ENCODE measurements at regions not wholly inside any gene's neighbourhood (a gene's known extent, or its start where the extent isn't known, plus 50 kb on each side); places are given as distances from the start of the nearest gene placed in this dataset.
A peak's percentile ranks its signal among the peaks of the same experiment; 100 is the strongest.

DNA sequence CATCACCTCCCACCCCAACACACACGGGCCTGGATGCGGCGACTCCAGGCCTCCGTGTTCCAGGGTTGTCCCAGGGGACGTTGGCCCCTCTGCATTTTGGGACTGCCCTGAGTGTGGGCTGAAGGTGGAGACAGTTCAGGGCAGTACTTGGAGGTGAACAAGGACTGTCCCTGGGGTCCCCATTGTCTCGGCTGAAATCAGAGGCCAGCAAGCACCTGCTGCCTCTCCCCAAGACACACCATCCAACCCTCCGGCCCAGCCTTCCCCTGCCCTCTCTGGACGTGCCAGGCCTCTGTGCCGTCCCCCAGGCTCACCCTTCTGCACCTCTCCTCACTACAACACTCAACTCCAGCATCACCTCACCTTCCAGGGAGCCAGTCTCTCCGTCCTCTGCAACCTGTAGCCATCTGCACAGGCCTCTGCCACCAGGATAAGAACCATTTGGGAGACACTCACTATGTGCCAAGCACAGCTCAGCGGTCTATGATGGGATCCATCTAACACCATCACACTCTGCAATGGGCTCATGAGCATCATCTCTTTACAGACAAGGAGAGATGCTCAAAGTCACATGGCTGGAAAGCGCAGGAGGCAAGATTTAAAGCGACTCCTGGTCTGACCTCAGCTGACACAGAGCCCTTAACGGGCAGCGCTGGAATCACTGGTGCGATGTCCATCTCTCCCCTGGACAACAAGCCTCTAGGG is 104.5 kb upstream of the SEC14L1 start:
- TF ChIP-seq EZH2 (IDR thresholded peaks at IDR 0.05; ENCODE audit: low read length, missing control alignments): no peak
- TF ChIP-seq, protein P1, sequence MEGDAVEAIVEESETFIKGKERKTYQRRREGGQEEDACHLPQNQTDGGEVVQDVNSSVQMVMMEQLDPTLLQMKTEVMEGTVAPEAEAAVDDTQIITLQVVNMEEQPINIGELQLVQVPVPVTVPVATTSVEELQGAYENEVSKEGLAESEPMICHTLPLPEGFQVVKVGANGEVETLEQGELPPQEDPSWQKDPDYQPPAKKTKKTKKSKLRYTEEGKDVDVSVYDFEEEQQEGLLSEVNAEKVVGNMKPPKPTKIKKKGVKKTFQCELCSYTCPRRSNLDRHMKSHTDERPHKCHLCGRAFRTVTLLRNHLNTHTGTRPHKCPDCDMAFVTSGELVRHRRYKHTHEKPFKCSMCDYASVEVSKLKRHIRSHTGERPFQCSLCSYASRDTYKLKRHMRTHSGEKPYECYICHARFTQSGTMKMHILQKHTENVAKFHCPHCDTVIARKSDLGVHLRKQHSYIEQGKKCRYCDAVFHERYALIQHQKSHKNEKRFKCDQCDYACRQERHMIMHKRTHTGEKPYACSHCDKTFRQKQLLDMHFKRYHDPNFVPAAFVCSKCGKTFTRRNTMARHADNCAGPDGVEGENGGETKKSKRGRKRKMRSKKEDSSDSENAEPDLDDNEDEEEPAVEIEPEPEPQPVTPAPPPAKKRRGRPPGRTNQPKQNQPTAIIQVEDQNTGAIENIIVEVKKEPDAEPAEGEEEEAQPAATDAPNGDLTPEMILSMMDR (conservative IDR thresholded peaks at IDR 0.05 in 1 of 2, IDR thresholded peaks at IDR 0.05 in 1 of 2; ENCODE audit: low read depth in 1 of 2, low read length in 2 of 2): no peak
- Histone ChIP-seq H3K27me3 (ENCODE audit: control insufficient read depth, insufficient read depth, low read length) (peaks cover 24% of the 10 kb centered on the region), H3K36me3 (ENCODE audit: control insufficient read depth, insufficient read depth, low read length) (no peaks in the 10 kb centered on the region), H3K4me2 (ENCODE audit: extremely low read depth, insufficient read depth, low read length) (no peak overlapping the region), H3K9ac (ENCODE audit: insufficient read depth, low read length) (no peak overlapping the region), H3K9me3 (ENCODE audit: control insufficient read depth, insufficient read depth, low read depth, low read length) (no peaks in the 10 kb centered on the region), H3K4me1 (ENCODE audit: control insufficient read depth, extremely low read depth, insufficient read depth, low read length) (no peaks in the 10 kb centered on the region), H4K20me1 (ENCODE audit: control insufficient read depth, extremely low read depth, insufficient read depth, low read length) (no peaks in the 10 kb centered on the region), H3K27ac (ENCODE audit: insufficient read depth, low read length) (no peak overlapping the region), H2AFZ (ENCODE audit: low read length) (no peak overlapping the region), H3K79me2 (ENCODE audit: control insufficient read depth, insufficient read depth, low read length) (no peaks in the 10 kb centered on the region), H3K4me3 (replicated peaks in 1 of 4; ENCODE audit: control extremely low read depth in 1 of 4, insufficient read depth in 1 of 4, low read depth in 3 of 4, low read length in 4 of 4) (no peak overlapping the region)
- DNase-seq (ENCODE audit: low read depth in 2 of 2): no peak

DNA sequence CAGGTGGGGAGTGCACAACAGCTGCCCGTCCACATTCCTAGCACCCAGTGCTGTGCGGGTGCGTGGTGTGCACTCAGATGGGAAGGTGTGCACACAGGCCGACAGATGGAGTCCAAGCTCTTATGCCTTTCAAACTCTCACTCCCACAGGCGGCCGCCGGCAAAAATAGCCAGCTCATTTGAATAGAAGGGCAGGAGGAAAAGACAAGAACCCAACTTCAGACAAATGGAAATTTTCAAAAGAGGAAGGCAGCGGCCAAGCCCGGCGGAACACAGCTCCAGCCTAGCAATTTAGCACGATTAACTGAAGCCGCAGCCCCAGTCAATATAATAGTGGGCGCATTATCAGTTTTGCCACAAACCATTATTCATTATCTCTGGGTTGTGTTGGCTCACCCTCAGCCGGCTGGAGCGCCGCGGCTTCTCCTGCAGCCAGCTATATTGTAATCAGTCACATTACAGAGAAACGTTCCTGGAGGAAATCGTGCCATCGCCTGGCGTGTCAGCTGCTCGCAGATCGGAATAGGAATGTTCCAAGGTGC is 103.9 kb upstream of the SEC14L1 start:
- Histone ChIP-seq H3K79me2 (ENCODE audit: control insufficient read depth, insufficient read depth, low read length) (no peaks in the 10 kb centered on the region), H3K27me3 (ENCODE audit: control insufficient read depth, insufficient read depth, low read length) (peaks cover 24% of the 10 kb centered on the region), H2AFZ (ENCODE audit: low read length) (no peak overlapping the region), H3K9me3 (ENCODE audit: control insufficient read depth, insufficient read depth, low read depth, low read length) (no peaks in the 10 kb centered on the region), H3K4me1 (ENCODE audit: control insufficient read depth, extremely low read depth, insufficient read depth, low read length) (no peaks in the 10 kb centered on the region), H3K9ac (ENCODE audit: insufficient read depth, low read length) (no peak overlapping the region), H3K36me3 (ENCODE audit: control insufficient read depth, insufficient read depth, low read length) (no peaks in the 10 kb centered on the region), H3K27ac (ENCODE audit: insufficient read depth, low read length) (no peak overlapping the region), H4K20me1 (ENCODE audit: control insufficient read depth, extremely low read depth, insufficient read depth, low read length) (no peaks in the 10 kb centered on the region), H3K4me2 (ENCODE audit: extremely low read depth, insufficient read depth, low read length) (no peak overlapping the region), H3K4me3 (replicated peaks in 1 of 4; ENCODE audit: control extremely low read depth in 1 of 4, insufficient read depth in 1 of 4, low read depth in 3 of 4, low read length in 4 of 4) (no peak overlapping the region)
- peak in 1 of 2 donors; percentile 62 for DNase-seq (ENCODE audit: low read depth in 2 of 2)
- TF ChIP-seq, protein P1 (conservative IDR thresholded peaks at IDR 0.05 in 1 of 2, IDR thresholded peaks at IDR 0.05 in 1 of 2; ENCODE audit: low read depth in 1 of 2, low read length in 2 of 2): no peak
- TF ChIP-seq EZH2 (IDR thresholded peaks at IDR 0.05; ENCODE audit: low read length, missing control alignments): no peak

- DNase-seq (ENCODE audit: low read depth in 2 of 2): no peak
- TF ChIP-seq, protein P1 (conservative IDR thresholded peaks at IDR 0.05 in 1 of 2, IDR thresholded peaks at IDR 0.05 in 1 of 2; ENCODE audit: low read depth in 1 of 2, low read length in 2 of 2): no peak
- no peak for TF ChIP-seq EZH2 (IDR thresholded peaks at IDR 0.05; ENCODE audit: low read length, missing control alignments)
Measured at GRCh38 chr17:77037943-77038342, 102.8 kb upstream of the SEC14L1 start.

More at GRCh38 chr17:77037943-77038342, 102.8 kb upstream of the SEC14L1 start:
- Histone ChIP-seq H3K9me3 (ENCODE audit: control insufficient read depth, insufficient read depth, low read depth, low read length) (no peaks in the 10 kb centered on the region), H3K27ac (ENCODE audit: insufficient read depth, low read length) (no peak overlapping the region), H3K9ac (ENCODE audit: insufficient read depth, low read length) (no peak overlapping the region), H3K4me2 (ENCODE audit: extremely low read depth, insufficient read depth, low read length) (no peak overlapping the region), H3K4me3 (replicated peaks in 1 of 4; ENCODE audit: control extremely low read depth in 1 of 4, insufficient read depth in 1 of 4, low read depth in 3 of 4, low read length in 4 of 4) (no peak overlapping the region), H3K27me3 (ENCODE audit: control insufficient read depth, insufficient read depth, low read length) (peaks cover 26% of the 10 kb centered on the region), H3K36me3 (ENCODE audit: control insufficient read depth, insufficient read depth, low read length) (no peaks in the 10 kb centered on the region), H4K20me1 (ENCODE audit: control insufficient read depth, extremely low read depth, insufficient read depth, low read length) (no peaks in the 10 kb centered on the region), H2AFZ (ENCODE audit: low read length) (no peak overlapping the region), H3K4me1 (ENCODE audit: control insufficient read depth, extremely low read depth, insufficient read depth, low read length) (no peaks in the 10 kb centered on the region), H3K79me2 (ENCODE audit: control insufficient read depth, insufficient read depth, low read length) (no peaks in the 10 kb centered on the region)

Measured in fibroblast of lung (primary cell).